Vagina (tissue), 2 donors: ENCODE measurements at regions not wholly inside any gene's neighbourhood (a gene's known extent, or its start where the extent isn't known, plus 50 kb on each side); places are given as distances from the start of the nearest gene placed in this dataset.
"Not testable (repeated sequence)": the region's sequence is repeated elsewhere in the genome, so short reads cannot be mapped to it uniquely, and the experiment has no call there.

ENCODE experiments used
- CTCF ChIP-seq, 3 experiments: fragments of 450-650 bp in 2 of 3; fragments of 200-600 bp in 1 of 3; sonication (generic) in 1 of 3; IDR thresholded peaks; one replicate each; pipeline ENCODE4 v1.5.1; 2017 to 2019; ENCODE audit warnings: antibody characterized with exemption in 3 of 3, mild to moderate bottlenecking in 2 of 3, moderate library complexity in 2 of 3
- POLR2A ChIP-seq, 2 donors: fragments of 450-650 bp; IDR thresholded peaks; one replicate each; pipeline ENCODE4 v1.6.1; 2017; ENCODE audit warnings: antibody characterized with exemption in 2 of 2, mild to moderate bottlenecking in 2 of 2, moderate library complexity in 2 of 2
- POLR2AphosphoS5 ChIP-seq, 2 donors: sonication (generic); formaldehyde crosslinking; IDR thresholded peaks; one replicate each; pipeline ENCODE4 v1.9.0; 2017; ENCODE audit warnings: antibody characterized with exemption in 2 of 2, mild to moderate bottlenecking in 2 of 2, low read depth in 1 of 2; ENCODE audit not compliant: insufficient read depth in 1 of 2

GRCh38 chr21:15979493-15979892, 249.7 kb downstream of the USP25 start:
- not testable (repeated sequence) for TF ChIP-seq CTCF (IDR thresholded peaks at IDR 0.05); POLR2A (IDR thresholded peaks at IDR 0.05); POLR2AphosphoS5 (IDR thresholded peaks at IDR 0.05; ENCODE audit: insufficient read depth in 1 of 2, low read depth in 1 of 2)
